K562 (cell line): ENCODE measurements at regions not wholly inside any gene's neighbourhood (a gene's known extent, or its start where the extent isn't known, plus 50 kb on each side); places are given as distances from the start of the nearest gene placed in this dataset.

Experiments
- GTF2E2 ChIP-seq: fragments of 200-800 bp; sonication (Bioruptor generic); IDR thresholded peaks from 2 replicates; pipeline ENCODE4 v1.6.1; 2016; ENCODE audit warnings: missing genetic modification characterization, missing compliant biosample characterization
- NFXL1 ChIP-seq: fragments of 450-650 bp; formaldehyde crosslinking; IDR thresholded peaks from 2 replicates; pipeline ENCODE4 v1.4.0; 2021; ENCODE audit warnings: mild to moderate bottlenecking
- ZBTB17 ChIP-seq: fragments of 450-650 bp; formaldehyde crosslinking; IDR thresholded peaks from 2 replicates; pipeline ENCODE4 v1.4.0; 2020; ENCODE audit warnings: mild to moderate bottlenecking
- TF ChIP-seq, protein P1 (sequence below), 2 experiments: fragments of 150-350 bp in 1 of 2; IDR thresholded peaks; 2 replicates each; pipeline ENCODE4 v1.6.1; 2012 to 2016; ENCODE audit warnings: low read depth in 2 of 2, low read length in 2 of 2, mild to moderate bottlenecking in 1 of 2, moderate library complexity in 1 of 2
- TF ChIP-seq, protein P2 (sequence below): fragments of 450-650 bp; IDR thresholded peaks from 2 replicates; pipeline ENCODE4 v1.6.1; 2018; ENCODE audit not compliant: partially characterized antibody

DNA sequence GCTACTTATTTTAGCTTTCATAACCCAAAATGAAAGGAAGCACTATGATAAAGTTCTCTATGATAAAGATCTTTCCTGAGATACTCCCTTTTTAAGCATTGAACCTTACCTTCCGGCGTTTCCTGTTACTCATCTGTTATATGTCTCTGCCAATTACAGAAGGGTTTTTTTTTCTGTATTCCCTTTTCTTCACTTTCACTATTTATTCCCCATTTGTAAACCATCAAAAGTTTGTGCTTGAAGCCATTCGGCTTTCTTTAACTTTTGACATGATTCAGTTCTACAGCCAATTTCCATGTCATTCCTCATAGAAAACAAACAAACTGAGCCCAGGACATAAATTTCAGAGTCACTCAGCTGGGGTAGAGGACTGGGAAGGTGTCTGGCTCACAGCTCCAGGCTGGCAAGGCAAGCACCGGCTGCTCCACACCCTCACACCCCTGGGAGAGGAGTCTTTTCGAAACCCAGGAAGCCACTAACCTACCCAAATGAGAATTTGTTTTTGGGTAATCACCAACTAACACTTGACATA is 429.4 kb upstream of the TRIB2 start (continued):
- TF ChIP-seq, protein P1, sequence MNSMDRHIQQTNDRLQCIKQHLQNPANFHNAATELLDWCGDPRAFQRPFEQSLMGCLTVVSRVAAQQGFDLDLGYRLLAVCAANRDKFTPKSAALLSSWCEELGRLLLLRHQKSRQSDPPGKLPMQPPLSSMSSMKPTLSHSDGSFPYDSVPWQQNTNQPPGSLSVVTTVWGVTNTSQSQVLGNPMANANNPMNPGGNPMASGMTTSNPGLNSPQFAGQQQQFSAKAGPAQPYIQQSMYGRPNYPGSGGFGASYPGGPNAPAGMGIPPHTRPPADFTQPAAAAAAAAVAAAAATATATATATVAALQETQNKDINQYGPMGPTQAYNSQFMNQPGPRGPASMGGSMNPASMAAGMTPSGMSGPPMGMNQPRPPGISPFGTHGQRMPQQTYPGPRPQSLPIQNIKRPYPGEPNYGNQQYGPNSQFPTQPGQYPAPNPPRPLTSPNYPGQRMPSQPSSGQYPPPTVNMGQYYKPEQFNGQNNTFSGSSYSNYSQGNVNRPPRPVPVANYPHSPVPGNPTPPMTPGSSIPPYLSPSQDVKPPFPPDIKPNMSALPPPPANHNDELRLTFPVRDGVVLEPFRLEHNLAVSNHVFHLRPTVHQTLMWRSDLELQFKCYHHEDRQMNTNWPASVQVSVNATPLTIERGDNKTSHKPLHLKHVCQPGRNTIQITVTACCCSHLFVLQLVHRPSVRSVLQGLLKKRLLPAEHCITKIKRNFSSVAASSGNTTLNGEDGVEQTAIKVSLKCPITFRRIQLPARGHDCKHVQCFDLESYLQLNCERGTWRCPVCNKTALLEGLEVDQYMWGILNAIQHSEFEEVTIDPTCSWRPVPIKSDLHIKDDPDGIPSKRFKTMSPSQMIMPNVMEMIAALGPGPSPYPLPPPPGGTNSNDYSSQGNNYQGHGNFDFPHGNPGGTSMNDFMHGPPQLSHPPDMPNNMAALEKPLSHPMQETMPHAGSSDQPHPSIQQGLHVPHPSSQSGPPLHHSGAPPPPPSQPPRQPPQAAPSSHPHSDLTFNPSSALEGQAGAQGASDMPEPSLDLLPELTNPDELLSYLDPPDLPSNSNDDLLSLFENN (IDR thresholded peaks at IDR 0.05; ENCODE audit: low read depth in 2 of 2, low read length in 2 of 2) = no peak
- TF ChIP-seq GTF2E2 (tag) (peak; percentile 62; the same call in 1 of the 2 replicates), ZBTB17 (CRISPR knock-in tag) (peak; percentile 33; the same call in 1 of the 2 replicates), NFXL1 (CRISPR knock-in tag) (0 out of 2 replicates have a peak, but pooled peaks have one; percentile 9)
- TF ChIP-seq, protein P2, sequence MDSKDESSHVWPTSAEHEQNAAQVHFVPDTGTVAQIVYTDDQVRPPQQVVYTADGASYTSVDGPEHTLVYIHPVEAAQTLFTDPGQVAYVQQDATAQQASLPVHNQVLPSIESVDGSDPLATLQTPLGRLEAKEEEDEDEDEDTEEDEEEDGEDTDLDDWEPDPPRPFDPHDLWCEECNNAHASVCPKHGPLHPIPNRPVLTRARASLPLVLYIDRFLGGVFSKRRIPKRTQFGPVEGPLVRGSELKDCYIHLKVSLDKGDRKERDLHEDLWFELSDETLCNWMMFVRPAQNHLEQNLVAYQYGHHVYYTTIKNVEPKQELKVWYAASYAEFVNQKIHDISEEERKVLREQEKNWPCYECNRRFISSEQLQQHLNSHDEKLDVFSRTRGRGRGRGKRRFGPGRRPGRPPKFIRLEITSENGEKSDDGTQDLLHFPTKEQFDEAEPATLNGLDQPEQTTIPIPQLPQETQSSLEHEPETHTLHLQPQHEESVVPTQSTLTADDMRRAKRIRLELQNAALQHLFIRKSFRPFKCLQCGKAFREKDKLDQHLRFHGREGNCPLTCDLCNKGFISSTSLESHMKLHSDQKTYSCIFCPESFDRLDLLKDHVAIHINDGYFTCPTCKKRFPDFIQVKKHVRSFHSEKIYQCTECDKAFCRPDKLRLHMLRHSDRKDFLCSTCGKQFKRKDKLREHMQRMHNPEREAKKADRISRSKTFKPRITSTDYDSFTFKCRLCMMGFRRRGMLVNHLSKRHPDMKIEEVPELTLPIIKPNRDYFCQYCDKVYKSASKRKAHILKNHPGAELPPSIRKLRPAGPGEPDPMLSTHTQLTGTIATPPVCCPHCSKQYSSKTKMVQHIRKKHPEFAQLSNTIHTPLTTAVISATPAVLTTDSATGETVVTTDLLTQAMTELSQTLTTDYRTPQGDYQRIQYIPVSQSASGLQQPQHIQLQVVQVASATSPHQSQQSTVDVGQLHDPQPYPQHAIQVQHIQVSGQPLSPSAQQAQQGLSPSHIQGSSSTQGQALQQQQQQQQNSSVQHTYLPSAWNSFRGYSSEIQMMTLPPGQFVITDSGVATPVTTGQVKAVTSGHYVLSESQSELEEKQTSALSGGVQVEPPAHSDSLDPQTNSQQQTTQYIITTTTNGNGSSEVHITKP = peak; percentile 48
